Activated CD8-positive, alpha-beta memory T cell treated with anti-CD3 and anti-CD28 coated beads, Interleukin-2, amount 50 U/mL, for 24 hours (primary cell): ENCODE measurements at regions not wholly inside any gene's neighbourhood (a gene's known extent, or its start where the extent isn't known, plus 50 kb on each side); places are given as distances from the start of the nearest gene placed in this dataset.

Source experiments
- DNase-seq: peaks from one replicate; pipeline ENCODE4 v3.0.0-alpha.2; 2020; ENCODE audit errors: extremely low read depth

GRCh38 chr15:79230766-79231165 is 51.8 kb upstream of the ANKRD34C start:
- DNase-seq, result no peak

DNA sequence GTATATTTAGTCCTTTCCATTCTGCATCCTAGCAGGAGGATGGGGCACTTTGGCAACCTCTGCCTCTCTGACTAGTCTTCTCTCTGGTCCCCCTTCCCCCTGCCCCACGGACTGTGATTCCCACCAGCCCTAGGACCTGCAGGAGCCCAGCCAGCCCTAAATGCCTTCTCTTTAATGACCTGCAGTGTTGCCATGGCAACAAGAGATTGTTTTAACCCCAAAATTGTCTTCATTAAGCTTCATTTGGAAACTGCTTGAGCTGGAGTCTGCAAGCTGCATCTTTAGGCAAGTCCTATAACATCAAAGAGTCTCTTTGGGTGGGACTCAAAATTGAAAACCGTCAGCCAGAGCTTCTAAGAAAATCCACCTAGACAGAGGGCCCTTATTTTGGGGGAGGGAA is 59.7 kb upstream of the ANKRD34C start:
- DNase-seq, result no peak

GRCh38 chr15:79221696-79222095 is 60.8 kb upstream of the ANKRD34C start:
- no peak for DNase-seq

GRCh38 chr15:79219393-79220056 is 63.0 kb upstream of the ANKRD34C start:
- DNase-seq, result no peak

GRCh38 chr15:79218588-79219200 is 63.8 kb upstream of the ANKRD34C start:
- DNase-seq, result no peak

- DNase-seq, result no peak
Observed at GRCh38 chr15:79213650-79214049, 68.9 kb upstream of the ANKRD34C start.

DNA sequence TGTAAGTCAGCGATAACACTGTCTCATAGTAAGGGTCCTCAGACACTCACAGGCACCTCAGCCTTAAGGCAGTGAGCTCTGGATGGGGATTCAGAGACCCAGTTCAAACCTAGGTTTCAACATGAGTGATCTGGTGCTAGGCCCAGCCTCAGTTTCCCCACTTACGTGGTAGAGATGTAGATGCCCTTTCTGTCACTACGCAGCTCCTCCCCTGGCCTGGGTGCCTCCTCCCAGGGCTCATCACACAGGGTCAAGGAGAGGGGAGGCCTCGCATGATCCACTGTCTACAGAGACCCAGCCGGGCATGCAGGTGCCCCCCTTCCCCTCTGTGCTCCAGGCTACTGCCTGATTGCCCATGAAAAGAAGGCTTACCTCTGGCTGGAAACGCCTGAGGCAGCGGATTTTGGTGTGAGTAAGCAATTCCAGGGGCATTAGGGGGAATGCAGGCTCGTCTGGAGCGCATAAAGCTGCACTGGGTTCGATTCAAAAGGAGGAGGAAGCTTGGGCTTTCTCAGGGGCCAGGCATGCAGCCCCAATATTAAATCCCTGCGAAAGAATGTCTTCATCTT is 69.8 kb upstream of the ANKRD34C start:
- DNase-seq, result no peak

- DNase-seq, result no peak
Observed at GRCh38 chr15:79211481-79211880, 71.0 kb upstream of the ANKRD34C start.

DNA sequence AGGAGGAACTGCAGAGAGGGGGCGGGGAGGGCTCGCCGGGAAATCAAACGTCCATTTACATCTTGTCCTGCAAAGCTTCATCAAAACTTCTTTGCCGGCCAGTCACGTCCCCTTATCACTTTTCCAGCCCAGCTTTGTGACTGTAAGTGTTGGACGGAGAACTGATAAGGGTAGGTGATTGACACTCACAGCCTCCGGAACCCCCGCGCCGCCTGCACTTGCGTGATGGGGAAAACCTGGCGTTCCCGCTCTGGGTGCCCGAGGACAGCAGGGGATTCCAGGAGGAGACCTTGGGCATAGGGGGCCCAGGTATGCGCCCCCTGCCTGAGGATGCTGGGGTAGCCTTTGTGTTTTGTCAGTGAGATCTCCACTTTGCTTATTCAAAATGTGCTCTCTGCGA is 72.8 kb upstream of the ANKRD34C start:
- no peak for DNase-seq

DNA sequence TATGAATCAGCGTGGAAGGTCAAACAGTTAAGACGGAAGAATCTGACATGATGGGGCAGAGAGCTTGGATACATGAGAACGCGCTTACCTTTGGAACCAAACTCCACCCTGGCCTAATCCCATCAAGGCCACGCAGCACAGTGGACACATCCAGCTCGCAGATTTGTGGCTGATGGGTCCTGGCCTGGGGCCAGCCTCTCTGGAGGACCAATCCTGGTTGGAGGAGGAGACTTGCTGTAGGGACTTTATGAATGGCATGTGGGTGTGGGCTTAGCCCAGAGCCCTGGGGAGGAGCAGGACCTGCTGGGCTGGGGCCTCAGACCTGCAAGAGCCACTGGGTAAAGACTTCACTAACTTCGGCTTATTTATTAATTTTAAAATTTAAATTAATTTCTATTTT is 73.4 kb upstream of the ANKRD34C start:
- DNase-seq, result no peak

- DNase-seq, result no peak
Observed at GRCh38 chr15:79208179-79208578, 74.3 kb upstream of the ANKRD34C start.

DNA sequence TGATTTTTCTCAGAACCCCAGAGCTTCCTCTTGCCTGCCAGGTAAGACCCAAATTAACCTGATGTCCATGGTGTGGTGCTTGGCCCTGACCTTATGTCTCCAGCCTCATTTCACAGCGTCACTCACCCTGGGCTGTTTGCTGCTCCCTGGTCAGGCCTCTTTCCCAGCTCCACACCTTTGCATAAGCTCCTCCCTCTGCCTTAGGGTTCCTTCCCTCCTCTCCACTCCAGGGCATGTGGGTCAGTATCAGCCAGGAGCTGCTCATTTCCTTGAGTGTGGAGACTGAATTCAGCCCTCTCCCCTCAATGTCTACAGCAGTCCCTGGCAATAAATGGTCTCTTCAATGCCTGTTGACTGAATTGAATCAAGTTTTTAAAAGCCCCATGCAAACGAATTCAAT is 75.6 kb upstream of the ANKRD34C start:
- DNase-seq, result no peak

- DNase-seq, result no peak
Observed at GRCh38 chr15:79204886-79205675, 77.4 kb upstream of the ANKRD34C start.

DNA sequence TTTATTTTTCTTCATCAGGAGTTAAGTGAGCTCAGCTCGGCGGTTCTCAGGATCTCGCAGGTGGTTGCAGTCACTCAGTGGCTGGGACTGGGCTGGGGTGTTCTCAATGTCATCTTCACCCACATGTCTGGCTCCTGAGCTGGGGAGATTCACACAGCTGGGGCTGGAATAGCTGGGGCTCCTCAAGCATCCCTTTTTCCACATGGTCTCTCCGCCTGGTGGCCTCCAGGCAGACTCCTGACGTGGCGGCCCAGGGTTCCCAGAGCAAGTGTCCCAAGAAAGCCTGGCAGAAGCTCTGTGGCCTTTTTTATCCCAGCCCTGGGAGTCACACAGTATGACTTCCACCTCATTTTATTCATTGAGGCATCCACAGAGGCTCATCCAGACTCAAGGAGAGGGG is 84.1 kb upstream of the ANKRD34C start:
- no peak for DNase-seq

DNA sequence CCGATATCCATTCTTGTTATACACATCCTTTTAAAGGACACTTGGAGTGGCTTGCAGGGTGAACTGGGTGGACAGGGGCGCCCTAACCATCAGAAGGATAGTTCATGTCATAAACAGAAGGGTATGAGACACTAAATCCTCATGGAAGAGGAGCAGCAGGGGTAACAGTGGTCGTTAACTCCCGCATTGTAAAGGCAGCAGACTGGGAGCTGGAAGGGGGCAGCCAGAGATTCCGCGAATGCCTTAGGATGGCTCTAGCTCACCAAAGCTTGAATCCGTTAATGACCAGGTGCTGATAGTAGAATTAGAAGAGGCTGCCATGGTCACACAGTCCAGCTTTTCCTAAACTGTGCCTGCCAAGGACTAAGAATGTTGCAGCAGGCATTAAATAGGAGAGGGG is 85.2 kb upstream of the ANKRD34C start:
- DNase-seq, result no peak

- DNase-seq, result no peak
Observed at GRCh38 chr15:79195802-79196201, 86.7 kb upstream of the ANKRD34C start.

DNA sequence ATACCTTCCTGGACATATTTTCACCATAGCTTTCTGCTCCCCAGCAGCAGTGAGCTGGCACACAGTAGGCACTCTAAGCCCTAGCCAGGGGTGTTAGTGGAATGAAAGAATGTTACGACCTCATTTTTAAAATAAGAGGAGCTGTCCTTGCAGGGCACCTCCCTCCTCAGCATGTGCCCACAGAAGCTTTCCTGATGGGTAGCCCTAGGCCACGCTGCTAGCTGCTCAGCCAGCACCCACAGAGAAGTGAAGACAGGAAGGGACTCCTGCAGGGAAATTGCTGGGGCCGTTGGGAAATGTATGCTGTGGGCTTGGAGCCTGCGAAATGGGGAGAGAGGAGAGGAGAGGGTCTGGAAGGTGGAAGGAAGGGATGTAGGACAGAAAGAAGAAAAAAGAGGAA is 87.3 kb upstream of the ANKRD34C start:
- no peak for DNase-seq

GRCh38 chr15:79194386-79194785 is 88.1 kb upstream of the ANKRD34C start:
- DNase-seq, result no peak

DNA sequence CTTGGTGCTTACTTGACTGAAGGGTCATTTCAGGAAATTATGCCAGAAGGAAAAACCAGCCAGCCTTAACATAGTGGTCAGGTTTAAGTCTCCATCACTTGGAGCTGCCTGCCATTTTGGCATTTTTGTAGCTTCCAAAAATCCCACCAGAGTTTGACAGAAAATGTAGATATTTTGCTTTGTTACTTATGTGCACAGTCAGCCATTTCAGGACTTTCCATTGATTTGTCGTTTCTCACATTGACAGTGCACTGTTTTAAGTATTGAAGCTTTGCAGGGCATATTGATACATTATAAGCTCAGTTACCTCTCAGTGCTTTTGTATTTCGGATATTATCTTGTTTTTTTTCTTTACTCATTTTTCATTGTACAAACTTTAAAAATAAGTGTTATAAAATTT is 89.0 kb upstream of the ANKRD34C start:
- no peak for DNase-seq

DNA sequence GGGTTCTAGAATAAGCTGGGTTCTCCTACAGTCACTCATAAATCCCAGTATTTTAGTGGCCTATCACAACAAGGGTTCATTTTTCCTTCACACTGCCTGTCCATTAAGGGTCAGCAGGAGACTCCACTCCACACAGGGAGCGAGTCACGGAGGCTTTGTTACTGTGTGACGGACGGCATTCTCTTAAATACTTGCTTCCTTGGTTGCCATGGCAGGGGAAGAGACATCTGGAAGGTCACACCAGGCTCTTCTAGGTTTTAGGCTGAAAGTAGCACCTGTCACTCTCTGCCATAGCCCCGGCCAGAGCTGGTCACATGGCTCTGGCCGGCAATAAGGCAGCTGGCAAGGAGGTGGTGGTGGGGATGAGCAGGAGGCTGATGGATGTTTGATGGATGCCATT is 89.4 kb upstream of the ANKRD34C start:
- no peak for DNase-seq

GRCh38 chr15:79192462-79193036 is 90.0 kb upstream of the ANKRD34C start:
- no peak for DNase-seq

DNA sequence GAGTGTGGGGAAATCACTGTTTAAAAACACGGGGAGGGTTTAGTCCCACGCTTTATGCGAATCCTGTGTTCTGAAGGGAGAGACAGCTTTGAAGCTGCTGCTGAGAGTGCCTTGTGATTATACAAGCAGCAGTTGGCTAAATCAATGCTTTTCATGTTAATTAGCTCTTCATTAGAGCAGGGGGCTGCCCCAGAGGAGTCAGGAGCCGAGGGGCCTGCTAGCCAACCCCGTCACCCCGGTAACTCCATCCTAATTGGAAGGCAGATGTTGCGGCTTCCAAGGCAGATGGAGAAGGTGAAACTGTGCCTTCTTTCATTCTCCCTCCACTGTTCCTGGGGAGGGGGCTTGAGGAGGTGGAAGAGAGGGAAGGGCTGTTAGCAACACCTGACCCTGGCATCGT is 92.4 kb upstream of the ANKRD34C start:
- DNase-seq, result no peak
